ENCODE measurements at regions not wholly inside any gene's neighbourhood (a gene's known extent, or its start where the extent isn't known, plus 50 kb on each side); places are given as distances from the start of the nearest gene placed in this dataset.

- peaks cover 37% of the 10 kb centered on the region for H3K36me3 Mint-ChIP-seq (ENCODE audit: low read depth)
- DNase-seq (ENCODE audit: low spot score), result no peak
- no peaks in the 10 kb centered on the region for H4K20me1 ChIP-seq (replicated peaks; ENCODE audit: insufficient read depth)
- no peak overlapping the region for H3K4me3 Mint-ChIP-seq
- H3K27ac ChIP-seq (ENCODE audit: low read depth), result no peak overlapping the region
- no peaks in the 10 kb centered on the region for H3K9me2 ChIP-seq (ENCODE audit: insufficient read depth)
- H3K4me2 ChIP-seq, result no peak overlapping the region
- TF ChIP-seq POLR2AphosphoS5 (IDR thresholded peaks at IDR 0.05; ENCODE audit: low read depth) (no peak), CTCF (conservative IDR thresholded peaks at IDR 0.05; ENCODE audit: low read depth in 2 of 2) (no peak), EZH2 (IDR thresholded peaks at IDR 0.05; ENCODE audit: low read depth, unreplicated experiment) (no peak), CREB1 (CRISPR knock-in tag; IDR thresholded peaks at IDR 0.05; ENCODE audit: low read depth) (no peak), REST (IDR thresholded peaks at IDR 0.05; ENCODE audit: unreplicated experiment) (no peak), NANOG (IDR thresholded peaks at IDR 0.05; ENCODE audit: borderline replicate concordance) (no peak), ZNF331 (CRISPR knock-in tag; IDR thresholded peaks at IDR 0.05; ENCODE audit: low read depth) (no peak), STAT1 (IDR thresholded peaks at IDR 0.05; ENCODE audit: unreplicated experiment) (no peak), JUNB (IDR thresholded peaks at IDR 0.05; ENCODE audit: unreplicated experiment) (no peak), ZNF114 (CRISPR knock-in tag; IDR thresholded peaks at IDR 0.05) (no peak), ZNF462 (CRISPR knock-in tag; IDR thresholded peaks at IDR 0.05) (no peak), ETS1 (IDR thresholded peaks at IDR 0.05) (no peak), EZH2phosphoT487 (IDR thresholded peaks at IDR 0.05; ENCODE audit: unreplicated experiment) (no peak)
- H3K9me3 Mint-ChIP-seq, result peaks cover 96% of the 10 kb centered on the region
- H3K27me3 ChIP-seq (ENCODE audit: insufficient read depth), result no peaks in the 10 kb centered on the region
- H3K79me2 ChIP-seq (replicated peaks; ENCODE audit: insufficient read depth), result no peaks in the 10 kb centered on the region
- no peak overlapping the region for H2AFZ ChIP-seq
- ATAC-seq, result no peak
- no peak overlapping the region for H3K4me3 ChIP-seq
- H3F3A ChIP-seq (replicated peaks; ENCODE audit: low read depth), result no peaks in the 10 kb centered on the region
- no peaks in the 10 kb centered on the region for H3K4me1 ChIP-seq (ENCODE audit: insufficient read depth)
- peaks cover 7% of the 10 kb centered on the region for H3K27me3 Mint-ChIP-seq (ENCODE audit: insufficient read depth, low read depth, poor library complexity)
- peaks cover 8% of the 10 kb centered on the region; the same call in 1 of the 2 replicates for H3K36me3 ChIP-seq (ENCODE audit: insufficient read depth)
- no peak overlapping the region for H3K27ac Mint-ChIP-seq
- no peaks in the 10 kb centered on the region for H3K4me1 Mint-ChIP-seq
Observed at GRCh38 chr7:67765481-67766175, 769.0 kb downstream of the TYW1 start.
